HAP-1 (cell line): ENCODE measurements at regions not wholly inside any gene's neighbourhood (a gene's known extent, or its start where the extent isn't known, plus 50 kb on each side); places are given as distances from the start of the nearest gene placed in this dataset.
"Not testable (repeated sequence)": the region's sequence is repeated elsewhere in the genome, so short reads cannot be mapped to it uniquely, and the experiment has no call there.

Experiments used
- DNase-seq, 2 experiments: peaks; one replicate each; pipeline ENCODE4 v3.0.0-alpha.2; 2016 to 2020; ENCODE audit warnings: low spot score in 2 of 2
- H3K27me3 ChIP-seq: fragments of 250-450 bp; sonication (Bioruptor Pico); 2 replicates; pipeline ENCODE4 v1.5.1; 2020; ENCODE audit warnings: low read depth, mild to moderate bottlenecking, moderate library complexity
- H3K36me3 ChIP-seq: fragments of 250-450 bp; sonication (Bioruptor Pico); replicated peaks from 2 replicates; pipeline ENCODE4 v1.5.1; 2020; ENCODE audit warnings: mild to moderate bottlenecking
- H3K4me1 ChIP-seq: fragments of 250-450 bp; sonication (Bioruptor Pico); 2 replicates; pipeline ENCODE4 v1.5.1; 2020; ENCODE audit warnings: mild to moderate bottlenecking
- H3K4me3 ChIP-seq: fragments of 250-450 bp; sonication (Bioruptor Pico); 2 replicates; pipeline ENCODE4 v1.5.1; 2020; ENCODE audit warnings: mild to moderate bottlenecking, moderate library complexity
- H3K9me3 ChIP-seq: fragments of 250-450 bp; sonication (Bioruptor Pico); 2 replicates; pipeline ENCODE4 v1.5.1; 2020; ENCODE audit warnings: mild to moderate bottlenecking, moderate library complexity
- in situ Hi-C: fragments of 300-500 bp; cut with MboI; formaldehyde crosslinking; loops from 3 replicates; pipeline ENCODE4 v1.14.3; 2020; ENCODE audit warnings: low sequenced_read_pairs, inconsistent platforms, mixed read lengths

DNA sequence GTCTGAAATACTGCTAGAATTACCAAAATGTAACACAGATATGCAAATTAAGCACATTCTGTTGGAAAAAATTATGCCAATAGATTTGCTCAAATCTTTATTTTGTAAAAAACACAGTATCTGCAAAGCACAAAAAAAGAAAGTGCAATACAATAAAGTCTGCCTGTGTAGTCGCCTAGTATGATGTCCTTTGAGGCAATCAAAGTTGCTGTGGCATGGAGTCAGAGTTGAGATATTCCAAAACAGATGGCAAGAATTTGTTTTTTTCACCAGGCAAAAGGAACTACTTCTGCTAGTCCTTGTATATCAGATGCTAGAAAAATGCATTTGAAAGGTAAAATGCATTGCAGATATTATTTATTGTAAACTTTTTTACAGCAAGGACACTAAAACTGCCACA is 531.3 kb upstream of the TMEFF2 start:
- no peaks in the 10 kb centered on the region for H3K4me1 ChIP-seq
- in situ Hi-C loops: no loop called here
- no peaks in the 10 kb centered on the region for H3K27me3 ChIP-seq
- H3K9me3 ChIP-seq: no peaks in the 10 kb centered on the region
- no peak for DNase-seq
- H3K36me3 ChIP-seq: no peaks in the 10 kb centered on the region
- H3K4me3 ChIP-seq: no peak overlapping the region

DNA sequence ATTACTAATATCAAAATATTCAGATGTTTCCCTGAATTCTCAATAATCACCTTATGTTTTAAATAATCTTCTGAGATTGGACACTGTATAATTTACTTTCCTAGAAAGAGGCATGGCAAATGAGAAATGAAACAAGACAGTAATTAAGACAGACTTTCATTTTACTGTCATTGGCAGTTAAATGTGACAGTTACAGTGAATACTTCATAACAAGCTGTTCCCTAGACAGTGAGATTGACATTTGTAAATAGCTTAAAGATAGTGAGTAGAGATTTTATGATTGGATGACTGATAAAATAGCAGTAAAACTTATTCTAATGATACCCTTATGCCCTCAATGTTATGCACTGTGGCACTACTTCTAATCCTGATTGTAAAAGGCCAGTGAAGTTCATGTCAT is 524.9 kb upstream of the TMEFF2 start:
- H3K27me3 ChIP-seq: no peaks in the 10 kb centered on the region
- in situ Hi-C loops: no loop called here
- no peak for DNase-seq
- H3K9me3 ChIP-seq: no peaks in the 10 kb centered on the region
- no peaks in the 10 kb centered on the region for H3K36me3 ChIP-seq
- H3K4me3 ChIP-seq: no peak overlapping the region
- H3K4me1 ChIP-seq: peaks cover 14% of the 10 kb centered on the region

DNA sequence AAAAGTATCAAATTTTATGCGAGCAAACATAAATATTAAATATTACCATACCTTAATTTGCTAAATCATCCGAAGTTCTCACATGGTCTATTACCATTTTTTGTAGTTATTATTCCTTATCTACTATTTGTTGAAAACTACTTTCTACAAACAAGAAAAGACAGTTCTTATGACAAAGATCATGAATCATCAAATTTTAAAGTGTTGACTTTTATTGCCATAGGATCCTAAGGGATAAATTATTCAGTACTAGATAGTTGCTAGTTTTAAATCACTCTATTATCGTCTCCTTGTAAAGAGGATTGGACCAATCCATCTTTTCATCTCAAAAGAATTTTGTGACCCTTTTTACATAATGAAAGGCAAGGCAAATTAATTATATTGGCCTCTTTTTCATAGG is 523.6 kb upstream of the TMEFF2 start:
- DNase-seq: peak in 1 of 2 experiments; percentile 8
- Histone ChIP-seq H3K9me3 (no peaks in the 10 kb centered on the region), H3K4me3 (no peak overlapping the region), H3K27me3 (no peaks in the 10 kb centered on the region), H3K4me1 (peaks cover 18% of the 10 kb centered on the region), H3K36me3 (no peaks in the 10 kb centered on the region)
- in situ Hi-C loops: no loop called here

DNA sequence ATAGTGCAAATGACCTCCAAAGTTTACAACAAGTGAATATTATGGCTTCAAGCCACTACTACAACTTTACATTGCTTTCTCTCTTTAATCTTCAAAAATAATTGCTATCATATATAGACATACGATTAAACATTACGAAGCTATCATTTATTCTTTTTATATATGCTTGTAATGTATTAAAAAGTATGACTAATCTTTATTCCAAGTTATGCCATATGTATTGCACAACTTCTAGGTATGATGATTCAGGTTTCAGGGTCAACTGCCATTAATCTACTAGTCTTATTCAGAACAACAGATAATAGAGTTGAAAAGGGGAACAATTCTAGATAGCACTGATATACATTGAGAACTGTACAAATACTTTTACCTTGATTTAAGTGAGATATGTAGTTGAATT is 506.2 kb upstream of the TMEFF2 start:
- no peaks in the 10 kb centered on the region for H3K27me3 ChIP-seq
- H3K4me1 ChIP-seq: no peaks in the 10 kb centered on the region
- in situ Hi-C loops: no loop called here
- no peaks in the 10 kb centered on the region for H3K36me3 ChIP-seq
- no peak for DNase-seq
- no peaks in the 10 kb centered on the region for H3K9me3 ChIP-seq
- H3K4me3 ChIP-seq: no peak overlapping the region

DNA sequence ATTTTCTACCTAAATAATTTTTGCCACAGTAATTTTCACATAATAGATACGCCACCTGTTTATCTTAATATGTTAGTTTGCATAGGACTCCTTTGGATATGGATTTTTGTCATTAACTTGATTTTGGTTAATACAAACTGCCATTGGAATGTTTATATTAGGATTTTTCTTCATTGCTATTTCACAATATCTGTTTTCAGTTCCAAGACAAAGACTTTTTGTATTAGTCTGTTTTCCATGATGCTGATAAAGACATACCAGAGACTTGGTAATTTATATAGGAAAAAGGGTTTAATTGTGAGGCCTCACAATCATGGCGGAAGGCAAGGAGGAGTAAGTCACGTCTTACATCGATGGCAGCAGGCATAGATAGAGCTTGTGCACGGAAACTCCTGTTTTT is 503.1 kb upstream of the TMEFF2 start:
- Histone ChIP-seq H3K9me3 (no peaks in the 10 kb centered on the region), H3K4me3 (no peak overlapping the region), H3K27me3 (no peaks in the 10 kb centered on the region), H3K4me1 (no peaks in the 10 kb centered on the region), H3K36me3 (no peaks in the 10 kb centered on the region)
- no peak for DNase-seq
- in situ Hi-C loops: no loop called here

DNA sequence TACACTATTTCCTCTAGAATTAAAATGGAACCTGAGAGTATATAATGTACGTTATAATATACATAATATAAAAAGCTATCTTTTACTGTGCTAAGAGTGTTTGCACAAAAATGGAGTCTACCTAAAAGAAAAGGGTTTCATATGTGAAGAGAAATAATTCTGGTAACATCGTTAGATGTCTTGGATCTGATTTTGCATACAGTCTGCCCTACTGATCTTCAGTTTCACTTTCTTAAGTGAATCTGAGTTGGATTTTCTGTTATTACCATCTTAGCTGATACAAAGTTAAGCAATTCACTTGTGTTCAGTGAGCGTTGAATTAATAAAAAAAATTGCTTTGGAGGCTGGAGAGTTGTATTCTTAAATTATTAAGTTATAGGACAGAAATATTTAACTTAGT is 502.1 kb upstream of the TMEFF2 start:
- Histone ChIP-seq H3K27me3 (no peaks in the 10 kb centered on the region), H3K4me1 (no peaks in the 10 kb centered on the region), H3K4me3 (no peak overlapping the region), H3K9me3 (no peaks in the 10 kb centered on the region), H3K36me3 (no peaks in the 10 kb centered on the region)
- no peak for DNase-seq
- in situ Hi-C loops: no loop called here

DNA sequence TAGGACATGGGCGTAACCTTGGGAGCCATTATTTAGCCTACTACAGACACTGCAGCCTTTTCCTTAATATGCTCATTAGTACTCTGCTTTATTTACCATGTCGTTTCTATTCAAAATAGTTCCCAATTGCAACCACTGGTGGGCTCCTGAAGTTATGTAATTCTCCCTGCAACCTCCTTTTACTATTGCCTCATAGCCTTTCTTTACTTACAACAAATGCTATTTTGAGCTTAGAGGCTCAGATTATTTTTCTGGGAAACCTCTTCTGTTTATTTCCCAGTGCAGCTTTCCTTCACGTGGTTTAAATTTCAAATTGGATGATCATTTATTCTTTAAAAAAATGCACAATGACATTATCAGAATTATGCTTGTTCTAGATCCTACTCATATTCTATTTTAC is 492.3 kb upstream of the TMEFF2 start:
- in situ Hi-C loops: no loop called here
- Histone ChIP-seq H3K9me3 (no peaks in the 10 kb centered on the region), H3K27me3 (no peaks in the 10 kb centered on the region), H3K4me1 (0 out of 2 replicates have a peak, but pooled peaks cover 3% of the 10 kb centered on the region), H3K4me3 (no peak overlapping the region), H3K36me3 (no peaks in the 10 kb centered on the region)
- DNase-seq: no peak

DNA sequence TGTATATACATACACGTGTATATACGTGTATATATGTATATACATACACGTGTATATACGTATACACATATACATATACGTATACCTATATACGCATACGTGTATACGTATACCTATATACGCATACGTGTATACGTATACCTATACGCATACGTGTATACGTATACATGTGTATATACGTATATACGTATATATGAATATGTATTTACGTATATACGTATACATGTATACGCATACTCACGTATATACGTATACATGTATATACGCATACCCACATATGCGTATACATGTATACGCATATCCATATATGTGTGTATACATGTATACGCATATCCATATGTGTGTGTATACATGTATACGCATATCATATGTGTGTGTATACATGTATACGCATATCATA is 487.8 kb upstream of the TMEFF2 start:
- H3K4me3 ChIP-seq, H3K36me3 ChIP-seq, in situ Hi-C loops, H3K27me3 ChIP-seq, H3K4me1 ChIP-seq, H3K9me3 ChIP-seq, DNase-seq: not testable (repeated sequence)

DNA sequence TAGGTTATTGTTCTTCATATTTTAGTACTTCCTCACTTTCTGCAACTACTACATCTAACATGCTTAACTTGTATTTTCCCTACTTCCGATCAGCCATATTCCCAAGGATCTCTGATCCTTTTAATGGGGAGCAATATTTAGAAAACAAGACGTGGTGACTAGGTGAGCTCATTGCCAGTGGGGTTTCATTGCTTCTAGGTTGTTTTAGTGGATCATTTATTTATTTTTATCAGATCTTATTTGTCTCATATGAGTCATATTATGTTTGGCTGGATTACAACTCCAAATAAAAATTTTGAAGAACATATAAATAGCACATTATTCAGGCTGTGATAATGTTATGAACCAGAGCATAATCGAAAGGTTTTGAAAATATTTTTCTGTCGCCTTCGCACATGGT is 480.9 kb upstream of the TMEFF2 start:
- Histone ChIP-seq H3K4me3 (no peak overlapping the region), H3K27me3 (no peaks in the 10 kb centered on the region), H3K9me3 (no peaks in the 10 kb centered on the region), H3K4me1 (no peaks in the 10 kb centered on the region), H3K36me3 (no peaks in the 10 kb centered on the region)
- in situ Hi-C loops: no loop called here
- DNase-seq: no peak

DNA sequence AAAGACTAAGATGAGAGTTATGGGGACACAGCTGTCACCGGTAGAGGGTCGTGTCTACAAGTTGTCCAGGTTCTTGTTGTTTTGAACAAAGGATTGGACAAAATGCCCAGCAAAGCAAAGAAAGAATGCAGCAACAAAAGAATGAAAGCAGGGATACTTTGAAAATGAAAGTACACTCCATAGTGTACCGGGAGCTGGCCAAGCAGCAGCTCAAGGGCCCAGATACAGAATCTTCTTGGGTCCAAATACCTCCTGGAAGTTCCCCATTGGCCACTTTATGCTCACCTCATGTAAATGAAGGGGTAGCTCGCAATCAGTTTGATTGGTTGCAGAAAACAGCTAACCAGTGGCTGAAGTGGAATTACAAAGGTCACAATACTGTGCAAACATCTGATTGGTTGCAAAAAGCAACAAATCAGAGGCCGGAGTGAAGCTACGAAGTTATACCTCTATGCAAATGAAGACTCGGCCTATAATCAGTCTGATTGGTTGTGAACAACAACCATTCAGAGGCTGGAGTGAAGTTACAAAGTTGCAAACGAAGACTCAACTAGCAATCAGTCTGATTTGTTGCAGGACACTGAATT is 474.9 kb upstream of the TMEFF2 start:
- Histone ChIP-seq H3K36me3 (no peaks in the 10 kb centered on the region), H3K27me3 (no peaks in the 10 kb centered on the region), H3K9me3 (no peaks in the 10 kb centered on the region), H3K4me1 (no peaks in the 10 kb centered on the region), H3K4me3 (no peak overlapping the region)
- in situ Hi-C loops: no loop called here
- DNase-seq: no peak

DNA sequence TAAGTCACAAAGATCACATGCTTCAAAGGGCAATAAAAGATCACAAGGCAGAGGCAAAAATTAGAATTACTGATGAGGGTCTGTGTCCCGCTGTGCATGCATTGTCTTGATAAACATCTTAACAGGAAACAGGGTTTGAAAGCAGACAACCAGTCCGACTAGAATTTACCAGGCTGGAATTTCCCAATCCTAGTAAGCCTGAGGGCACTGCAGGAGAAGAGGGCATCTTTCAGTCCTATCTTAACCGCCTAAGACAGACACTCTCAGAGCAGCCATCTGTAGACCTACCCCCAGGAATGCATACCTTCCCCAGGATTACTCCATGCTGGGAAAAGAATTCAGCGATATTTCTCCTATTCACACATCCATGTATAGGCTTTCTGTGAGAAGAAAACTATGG is 465.8 kb upstream of the TMEFF2 start:
- H3K36me3 ChIP-seq, H3K9me3 ChIP-seq, H3K27me3 ChIP-seq, H3K4me1 ChIP-seq, in situ Hi-C loops, H3K4me3 ChIP-seq, DNase-seq: not testable (repeated sequence)

DNA sequence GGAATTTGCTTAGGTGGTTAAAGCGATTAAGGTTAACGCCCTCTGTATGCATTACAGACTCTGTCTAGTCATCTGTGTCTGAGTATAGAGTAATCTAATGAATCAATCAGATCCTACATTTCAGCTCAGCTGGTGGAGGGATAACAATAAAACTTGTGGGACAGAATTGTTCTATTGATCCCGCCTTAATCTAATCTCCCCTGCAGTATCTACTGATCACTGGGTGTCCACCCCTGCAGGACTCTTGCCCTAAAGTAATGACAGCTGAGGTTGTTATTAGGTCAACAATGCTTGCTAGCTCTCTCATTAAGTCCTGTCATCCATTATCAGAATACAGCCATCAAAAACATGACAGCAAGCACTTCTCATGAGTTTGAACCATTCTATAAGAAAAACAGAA is 462.6 kb upstream of the TMEFF2 start:
- no peaks in the 10 kb centered on the region for H3K36me3 ChIP-seq
- no peaks in the 10 kb centered on the region for H3K27me3 ChIP-seq
- DNase-seq: peak in 1 of 2 experiments; percentile 7
- in situ Hi-C loops: no loop called here
- H3K9me3 ChIP-seq: no peaks in the 10 kb centered on the region
- no peaks in the 10 kb centered on the region for H3K4me1 ChIP-seq
- no peak overlapping the region for H3K4me3 ChIP-seq

DNA sequence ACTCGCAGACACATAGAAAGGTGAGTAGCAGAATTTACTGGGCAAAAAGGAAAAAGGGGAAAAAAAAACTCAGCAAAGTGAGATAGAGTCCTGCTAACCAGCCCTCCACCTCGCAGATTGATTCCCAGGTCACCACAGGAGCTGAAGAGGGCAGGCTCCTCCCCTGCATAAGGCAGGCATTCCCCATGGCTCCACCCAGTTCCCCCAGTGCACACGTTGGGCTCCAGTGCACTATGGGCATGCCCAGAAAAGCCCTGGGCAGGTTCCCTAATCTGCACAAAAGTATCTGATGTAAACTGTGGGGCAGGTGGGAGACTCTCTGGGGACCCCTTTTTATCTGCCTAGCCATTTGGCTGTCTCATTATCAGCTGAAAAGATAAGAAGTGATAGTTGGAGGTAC is 461.2 kb upstream of the TMEFF2 start:
- no peak for DNase-seq
- in situ Hi-C loops: no loop called here
- Histone ChIP-seq H3K4me1 (no peaks in the 10 kb centered on the region), H3K36me3 (no peaks in the 10 kb centered on the region), H3K27me3 (no peaks in the 10 kb centered on the region), H3K9me3 (no peaks in the 10 kb centered on the region), H3K4me3 (no peak overlapping the region)

DNA sequence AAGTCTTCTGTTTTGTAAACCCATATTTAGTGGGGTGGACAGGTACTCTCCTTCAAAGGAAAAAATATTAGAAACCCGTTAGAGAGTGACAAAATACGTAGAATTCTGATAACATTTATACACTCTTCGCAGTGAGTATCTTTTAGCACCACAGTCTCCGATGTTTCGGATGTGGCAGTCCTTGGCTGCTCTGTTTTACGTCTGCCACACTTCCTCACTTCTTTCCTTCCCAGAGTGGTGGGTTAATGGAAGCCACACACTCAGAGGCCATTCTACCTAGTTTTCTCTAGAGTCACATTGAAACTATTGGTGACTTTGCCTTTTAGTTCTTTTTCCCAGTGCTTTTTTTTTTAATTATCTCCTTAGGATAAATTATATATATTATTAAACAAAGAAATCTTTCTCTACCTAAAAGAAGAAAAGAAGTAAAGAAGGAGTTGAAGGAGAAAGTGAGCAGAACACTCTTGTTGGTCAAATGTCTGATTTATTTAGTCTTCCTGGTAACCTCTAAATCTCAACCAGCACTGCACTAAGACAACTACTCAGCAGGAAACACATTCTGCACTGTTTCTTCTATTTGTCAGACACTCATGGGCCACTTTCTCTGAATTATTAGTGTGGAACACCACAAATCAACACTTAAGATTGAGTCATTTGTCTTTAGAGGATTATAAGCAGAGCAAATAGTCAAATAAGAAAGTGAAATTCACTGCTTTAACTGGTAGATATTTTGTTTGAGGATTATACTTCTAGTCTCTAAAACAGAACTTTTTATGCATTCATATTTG is 451.3 kb upstream of the TMEFF2 start:
- in situ Hi-C loops: no loop called here

DNA sequence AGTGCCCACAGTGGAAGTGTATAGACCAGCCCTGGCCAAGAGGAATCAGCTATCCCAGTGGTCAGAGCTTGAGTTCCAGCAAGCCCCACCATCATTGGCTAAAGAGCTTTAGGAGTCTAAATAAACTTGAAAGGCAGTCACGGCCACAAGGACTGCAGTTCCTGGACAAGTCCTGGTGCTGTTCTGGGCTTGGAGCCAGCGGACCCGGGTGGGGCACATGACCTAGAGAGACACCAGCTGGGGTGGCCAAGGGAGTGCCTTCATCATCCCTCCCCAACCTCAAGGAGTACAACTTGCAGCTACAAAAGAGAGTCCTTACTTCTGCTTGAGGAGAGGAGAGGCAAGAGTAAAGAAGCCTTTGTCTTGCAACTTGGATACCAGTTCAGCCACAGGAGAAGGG is 439.8 kb upstream of the TMEFF2 start:
- H3K36me3 ChIP-seq: no peaks in the 10 kb centered on the region
- no peaks in the 10 kb centered on the region for H3K27me3 ChIP-seq
- H3K9me3 ChIP-seq: no peaks in the 10 kb centered on the region
- DNase-seq: no peak
- H3K4me1 ChIP-seq: no peaks in the 10 kb centered on the region
- in situ Hi-C loops: no loop called here
- no peak overlapping the region for H3K4me3 ChIP-seq

More for the DNA sequence above, 451.3 kb upstream of the TMEFF2 start:
- H3K36me3 ChIP-seq: no peaks in the 10 kb centered on the region
- H3K27me3 ChIP-seq: no peaks in the 10 kb centered on the region
- H3K4me1 ChIP-seq: no peaks in the 10 kb centered on the region
- no peaks in the 10 kb centered on the region for H3K9me3 ChIP-seq
- no peak overlapping the region for H3K4me3 ChIP-seq
- no peak for DNase-seq
